ENCODE measurements at regions not wholly inside any gene's neighbourhood (a gene's known extent, or its start where the extent isn't known, plus 50 kb on each side); places are given as distances from the start of the nearest gene placed in this dataset.

DNA sequence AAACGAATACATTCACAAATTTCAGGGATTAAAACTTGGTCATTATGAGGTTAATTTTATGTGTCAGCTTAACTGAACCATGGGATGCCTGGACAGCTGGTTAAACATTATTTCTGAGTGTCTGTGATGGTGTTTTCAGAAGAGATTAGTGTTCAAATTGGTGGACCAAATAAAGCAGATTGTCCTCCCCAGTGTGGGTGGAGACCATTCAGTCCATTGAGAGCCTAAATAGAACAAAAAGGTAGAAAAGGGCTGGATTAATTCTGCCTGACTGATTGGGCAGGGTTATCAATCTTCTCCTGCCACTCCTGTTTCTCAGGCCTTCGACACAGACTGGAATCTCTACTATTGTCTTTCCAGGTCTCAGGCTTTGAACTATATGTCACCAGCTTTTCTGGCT is 203.8 kb upstream of the SLITRK6 start:
- Histone ChIP-seq H3K27me3 (ENCODE audit: control insufficient read depth, insufficient read depth, low read length) (no peaks in the 10 kb centered on the region), H3K18ac (ENCODE audit: low read depth, low read length) (no peak overlapping the region), H3K14ac (replicated peaks; ENCODE audit: low read depth, low read length) (no peak overlapping the region), H2BK5ac (ENCODE audit: low read depth, low read length, poor library complexity, severe bottlenecking) (no peak overlapping the region), H2AK9ac (replicated peaks; ENCODE audit: low read depth, low read length, poor library complexity) (no peak overlapping the region), H3K56ac (ENCODE audit: extremely low read depth, insufficient read depth, low read length) (no peak overlapping the region), H3K23ac (ENCODE audit: low read depth, low read length) (no peak overlapping the region), H2AFZ (replicated peaks; ENCODE audit: low read length, poor library complexity) (no peak overlapping the region), H4K20me1 (ENCODE audit: insufficient read depth, low read length) (no peaks in the 10 kb centered on the region), H4K5ac (ENCODE audit: low read depth, low read length) (no peak overlapping the region), H4K8ac (ENCODE audit: low read depth in 2 of 2, low read length in 2 of 2) (no peak overlapping the region), H3K9me1 (ENCODE audit: insufficient read depth, low read length) (no peaks in the 10 kb centered on the region), H3K4me2 (ENCODE audit: low read depth, low read length) (no peak overlapping the region), H3K4ac (ENCODE audit: low read depth, low read length) (no peak overlapping the region), H3K27ac (ENCODE audit: insufficient read depth, low read length) (no peak overlapping the region), H3K4me3 (ENCODE audit: insufficient read depth, low read depth, low read length) (no peak overlapping the region), H2AK5ac (ENCODE audit: low read depth, low read length) (no peak overlapping the region), H3K79me1 (ENCODE audit: low read depth in 1 of 2, low read length in 2 of 2) (no peaks in the 10 kb centered on the region), H3K36me3 (ENCODE audit: control insufficient read depth, insufficient read depth, low read length) (no peaks in the 10 kb centered on the region), H4K91ac (ENCODE audit: insufficient read depth, low read depth, low read length) (no peak overlapping the region), H2BK20ac (ENCODE audit: low read depth, low read length) (no peak overlapping the region), H2BK15ac (ENCODE audit: low read depth, low read length) (no peak overlapping the region), H3K9ac (ENCODE audit: low read depth, low read length) (no peak overlapping the region), H2BK120ac (ENCODE audit: low read depth, low read length) (no peak overlapping the region), H3K4me1 (ENCODE audit: control insufficient read depth, insufficient read depth, low read length) (no peaks in the 10 kb centered on the region), H3K9me3 (ENCODE audit: control insufficient read depth, insufficient read depth, low read length) (no peaks in the 10 kb centered on the region)
- BruUV-seq (replicated peaks), result no TSS peak
- dilution Hi-C loops (cut with HindIII; ENCODE audit: low sequenced_read_pairs, unreplicated experiment) (no loop called here), in situ Hi-C loops (cut with MboI; ENCODE audit: low sequenced_read_pairs) (no loop called here), intact Hi-C loops (cut with micrococcal nuclease) (no loop called here)
- DNase-seq, result no peak
- ATAC-seq (ENCODE audit: low read depth), result no peak
- TF ChIP-seq RCOR1 (IDR thresholded peaks at IDR 0.05; ENCODE audit: insufficient replicate concordance, low read length) (no peak), POLR2A (IDR thresholded peaks at IDR 0.05; ENCODE audit: low read depth, low read length) (no peak), NFE2L2 (IDR thresholded peaks at IDR 0.05; ENCODE audit: low read depth, low read length) (no peak), SMC3 (IDR thresholded peaks at IDR 0.05; ENCODE audit: low read depth, low read length) (no peak), MXI1 (IDR thresholded peaks at IDR 0.05; ENCODE audit: borderline replicate concordance, low read depth, low read length) (no peak), CHD1 (IDR thresholded peaks at IDR 0.05; ENCODE audit: low read depth, low read length) (no peak)
- ChIA-PET CTCF (no interaction called here), POLR2A (ENCODE audit: unreplicated experiment) (no interaction called here)
- WGBS, 2 experiments (ENCODE audit: extremely low coverage in 2 of 2, insufficient read length in 1 of 2), result 40% methylated on average over 1 of the region's 2 CpGs; no CpG with 5 or more reads in 1 of the 2 experiments

Measured in IMR-90 (cell line).